K562 (cell line): ENCODE measurements at regions not wholly inside any gene's neighbourhood (a gene's known extent, or its start where the extent isn't known, plus 50 kb on each side); places are given as distances from the start of the nearest gene placed in this dataset.

Experiments
- ATAC-seq: fragments of 200-7000 bp; cut with Tn5 transposase; 3 replicates; pipeline ENCODE4 v1.9.1; 2020; ENCODE audit warnings: moderate library complexity
- BruUV-seq: library from RNA; stranded (reverse); fragments of 400-500 nt; replicated peaks from 2 replicates; lab custom pipeline; 2021; lab: Mats Ljungman, UMichigan
- CTCF ChIA-PET: fragments of 300-600 bp; formaldehyde crosslinking; extraction: SDS; loops from one replicate; lab custom pipeline; 2021; ENCODE audit warnings: low intra/inter-chr PET ratio; lab: Yijun Ruan, JAX
- POLR2A ChIA-PET: fragments of 300-600, 350-650 bp; sonication (Branson Sonifier 250); formaldehyde crosslinking; extraction: SDS; loops from one replicate; lab custom pipeline; 2021; ENCODE audit warnings: antibody characterized with exemption, inconsistent platforms; lab: Yijun Ruan, JAX
- DNase-seq, 4 experiments: peaks; one replicate each; pipeline versions ENCODE4 v3.0.0 to v3.0.0-alpha.2; 2011 to 2018; ENCODE audit warnings: low spot score in 3 of 4, mixed read lengths in 3 of 4; ENCODE audit errors: extremely low read depth in 1 of 4
- FAIRE-seq: peaks from 2 replicates; lab custom pipeline; 2011; peaks lifted over from hg19 to GRCh38; lab: Jason Lieb, UNC
- H2AFZ ChIP-seq: 2 replicates; pipeline ENCODE4 v1.6.0; 2011; ENCODE audit warnings: low read depth, low read length, control low read depth, inconsistent platforms
- H3K27ac ChIP-seq: fragments of 200-600 bp; 3 replicates; pipeline ENCODE4 v1.8.0; 2011; ENCODE audit warnings: low read depth, mild to moderate bottlenecking, control low read depth, inconsistent platforms, low read length, moderate library complexity, mixed read lengths; ENCODE audit errors: extremely low read depth
- H3K27me3 ChIP-seq, 2 experiments: fragments of 300-600 bp in 1 of 2; 2 replicates in 1 of 2; 3 replicates in 1 of 2; pipeline versions ENCODE4 v1.6.0 to v1.8.0; 2011; ENCODE audit warnings: inconsistent platforms in 2 of 2, low read length in 2 of 2, mild to moderate bottlenecking in 1 of 2, mixed read lengths in 1 of 2, moderate library complexity in 1 of 2; ENCODE audit not compliant: control insufficient read depth in 2 of 2, insufficient read depth in 2 of 2
- H3K36me3 ChIP-seq: fragments of 300-600 bp; 3 replicates; pipeline ENCODE4 v1.8.0; 2011; ENCODE audit warnings: mild to moderate bottlenecking, low read length, inconsistent platforms; ENCODE audit not compliant: control insufficient read depth, insufficient read depth
- H3K4me1 ChIP-seq, 2 experiments: fragments of 200-600 bp in 1 of 2; replicated peaks in 1 of 2; 2 replicates in 1 of 2; 3 replicates in 1 of 2; pipeline versions ENCODE4 v1.5.1 to v1.8.0; 2011; ENCODE audit warnings: inconsistent platforms in 2 of 2, low read length in 2 of 2, mild to moderate bottlenecking in 1 of 2, mixed read lengths in 1 of 2, moderate library complexity in 1 of 2; ENCODE audit not compliant: control insufficient read depth in 2 of 2, insufficient read depth in 2 of 2
- H3K4me2 ChIP-seq: 2 replicates; pipeline ENCODE4 v1.6.1; 2011; ENCODE audit warnings: low read length, control low read depth, inconsistent platforms, mixed read lengths; ENCODE audit not compliant: insufficient read depth
- H3K4me3 ChIP-seq: fragments of 200-600 bp; sonication (generic), shearing (Covaris generic); 2 replicates; pipeline ENCODE4 v1.5.1; 2016; ENCODE audit warnings: control low read depth, inconsistent platforms
- H3K79me2 ChIP-seq: fragments of 200-600 bp; 3 replicates; pipeline ENCODE4 v1.8.0; 2011; ENCODE audit warnings: low read length, inconsistent platforms; ENCODE audit not compliant: control insufficient read depth, insufficient read depth
- H3K9ac ChIP-seq, 2 experiments: 2 replicates each; pipeline versions ENCODE4 v1.6.0 to v1.6.1; 2011; ENCODE audit warnings: low read depth in 2 of 2, low read length in 2 of 2, control low read depth in 1 of 2, inconsistent platforms in 1 of 2, mild to moderate bottlenecking in 1 of 2, mixed read lengths in 1 of 2; ENCODE audit not compliant: insufficient read depth in 1 of 2
- H3K9me1 ChIP-seq: one replicate; pipeline ENCODE4 v1.6.0; 2011; ENCODE audit warnings: inconsistent platforms, mild to moderate bottlenecking, low read length, moderate library complexity; ENCODE audit not compliant: control insufficient read depth, insufficient read depth
- H3K9me3 ChIP-seq: replicated peaks from 2 replicates; pipeline ENCODE4 v1.5.1; 2011; ENCODE audit warnings: low read depth, low read length, inconsistent platforms; ENCODE audit not compliant: control insufficient read depth, insufficient read depth
- H4K20me1 ChIP-seq: replicated peaks from 2 replicates; pipeline ENCODE4 v1.6.1; 2011; ENCODE audit warnings: low read length, inconsistent platforms, mixed read lengths; ENCODE audit not compliant: control insufficient read depth, insufficient read depth
- HOMEZ ChIP-seq: fragments of 250-450 bp; sonication (Bioruptor Pico); IDR thresholded peaks from 2 replicates; pipeline ENCODE4 v1.4.0; 2020; ENCODE audit warnings: mild to moderate bottlenecking, moderate library complexity
- MXD1 ChIP-seq: fragments of 250-450 bp; sonication (Bioruptor Pico); IDR thresholded peaks from 2 replicates; pipeline ENCODE4 v1.8.0; 2021; ENCODE audit warnings: borderline replicate concordance, mild to moderate bottlenecking, moderate library complexity; ENCODE audit not compliant: poor library complexity, severe bottlenecking
- RBM15 ChIP-seq: fragments of 200-400 bp; formaldehyde crosslinking; IDR thresholded peaks from 2 replicates; pipeline ENCODE4 v1.6.1; 2018; ENCODE audit warnings: mild to moderate bottlenecking, low read length, moderate library complexity; ENCODE audit not compliant: insufficient read depth
- ZNF668 ChIP-seq: fragments of 250-450 bp; sonication (Bioruptor Pico); IDR thresholded peaks from 2 replicates; pipeline ENCODE4 v1.8.0; 2022; ENCODE audit warnings: mild to moderate bottlenecking, inconsistent platforms
- in situ Hi-C: fragments of 300-500 bp; cut with MboI; formaldehyde crosslinking; loops from 4 replicates; pipeline ENCODE4 v1.15.0; 2018; ENCODE audit warnings: inconsistent platforms, mixed read lengths
- intact Hi-C: fragments of 100-400 bp; cut with micrococcal nuclease; formaldehyde crosslinking; loops from 2 replicates; pipeline ENCODE4 v1.14.2; 2022

GRCh38 chr4:44861756-44862155 lies 135.4 kb upstream of the GNPDA2 start:
- ChIA-PET CTCF (no interaction called here), POLR2A (no interaction called here)
- DNase-seq = no peak

More at GRCh38 chr4:44861756-44862155, 135.4 kb upstream of the GNPDA2 start:
- Histone ChIP-seq H3K4me2 (no peak overlapping the region), H3K27me3 (no peaks in the 10 kb centered on the region), H3K36me3 (no peaks in the 10 kb centered on the region), H2AFZ (no peak overlapping the region), H3K4me3 (no peak overlapping the region), H3K4me1 (no peaks in the 10 kb centered on the region), H3K9me1 (no peaks in the 10 kb centered on the region), H4K20me1 (no peaks in the 10 kb centered on the region), H3K9me3 (no peaks in the 10 kb centered on the region), H3K27ac (no peak overlapping the region), H3K9ac (no peak overlapping the region), H3K79me2 (no peaks in the 10 kb centered on the region)
- intact Hi-C loops = no loop called here
- no peak for TF ChIP-seq RBM15
- TF ChIP-seq MXD1 (CRISPR knock-in tag) = no peak
- TF ChIP-seq HOMEZ (CRISPR knock-in tag) = no peak
- no peak for TF ChIP-seq ZNF668 (CRISPR knock-in tag)
- ATAC-seq = no peak
- no peak for FAIRE-seq
- no TSS peak for BruUV-seq
- in situ Hi-C loops = no loop called here
